MM.1S (cell line): ENCODE measurements at regions not wholly inside any gene's neighbourhood (a gene's known extent, or its start where the extent isn't known, plus 50 kb on each side); places are given as distances from the start of the nearest gene placed in this dataset.

ENCODE experiments used
- DNase-seq: peaks from one replicate; pipeline ENCODE4 v3.0.0-alpha.2; 2015
- H2AFZ ChIP-seq: fragments of 300-600 bp; sonication (generic); 2 replicates; pipeline ENCODE4 v1.6.0; 2016; ENCODE audit warnings: antibody characterized with exemption, low read length
- H3F3A ChIP-seq: fragments of 300-600 bp; sonication (generic); 2 replicates; pipeline ENCODE4 v1.6.1; 2016; ENCODE audit warnings: mild to moderate bottlenecking, antibody characterized with exemption, low read length, moderate library complexity, mixed read lengths; ENCODE audit not compliant: insufficient read depth
- H3K27ac ChIP-seq: fragments of 300-600 bp; sonication (generic); 2 replicates; pipeline ENCODE4 v1.5.1; 2016; ENCODE audit warnings: mild to moderate bottlenecking, low read length
- H3K27me3 ChIP-seq: fragments of 300-600 bp; sonication (generic); replicated peaks from 2 replicates; pipeline ENCODE4 v1.6.0; 2016; ENCODE audit warnings: low read length; ENCODE audit not compliant: insufficient read depth
- H3K36me3 ChIP-seq: fragments of 300-600 bp; sonication (generic); replicated peaks from 2 replicates; pipeline ENCODE4 v1.6.1; 2016; ENCODE audit warnings: mild to moderate bottlenecking, low read length, mixed read lengths; ENCODE audit not compliant: insufficient read depth
- H3K4me1 ChIP-seq: fragments of 300-600 bp; sonication (generic); 2 replicates; pipeline ENCODE4 v1.6.1; 2016; ENCODE audit warnings: low read length, mixed read lengths
- H3K4me2 ChIP-seq: fragments of 300-600 bp; sonication (generic); 2 replicates; pipeline ENCODE4 v1.6.0; 2016; ENCODE audit warnings: low read depth, low read length
- H3K4me3 ChIP-seq: fragments of 300-600 bp; sonication (generic); 2 replicates; pipeline ENCODE4 v1.5.1; 2016; ENCODE audit warnings: low read length, mixed read lengths
- H3K79me2 ChIP-seq: fragments of 300-600 bp; sonication (generic); 2 replicates; pipeline ENCODE4 v1.6.1; 2016; ENCODE audit warnings: mixed run types, low read length, mixed read lengths
- H3K9ac ChIP-seq: fragments of 300-600 bp; sonication (generic); 2 replicates; pipeline ENCODE4 v1.6.1; 2016; ENCODE audit warnings: low read length, mixed read lengths
- H3K9me2 ChIP-seq: fragments of 300-600 bp; sonication (generic); replicated peaks from 2 replicates; pipeline ENCODE4 v1.6.1; 2016; ENCODE audit warnings: mild to moderate bottlenecking, low read length, mixed read lengths; ENCODE audit not compliant: insufficient read depth
- H3K9me3 ChIP-seq: fragments of 300-600 bp; sonication (generic); replicated peaks from 2 replicates; pipeline ENCODE4 v1.6.1; 2016; ENCODE audit warnings: mild to moderate bottlenecking, low read length, mixed read lengths; ENCODE audit not compliant: insufficient read depth
- H4K20me1 ChIP-seq: fragments of 300-600 bp; sonication (generic); 2 replicates; pipeline ENCODE4 v1.6.1; 2016; ENCODE audit warnings: mild to moderate bottlenecking, low read length, moderate library complexity, mixed read lengths; ENCODE audit not compliant: insufficient read depth
- CTCF ChIP-seq: fragments of 300-600 bp; sonication (generic); IDR thresholded peaks from 2 replicates; pipeline ENCODE4 v1.5.1; 2016; ENCODE audit warnings: antibody characterized with exemption, low read length, mixed read lengths
- EZH2 ChIP-seq: fragments of 300-600 bp; sonication (generic); optimal IDR thresholded peaks from 2 replicates; pipeline ENCODE3; 2017; ENCODE audit warnings: low read depth, mild to moderate bottlenecking, antibody characterized with exemption, low read length, mixed read lengths
- EZH2phosphoT487 ChIP-seq: fragments of 300-600 bp; sonication (generic); IDR thresholded peaks from 2 replicates; pipeline ENCODE4 v1.6.1; 2018; ENCODE audit warnings: antibody characterized with exemption, low read length

GRCh38 chr9:1514250-1514649, 464.1 kb downstream of the DMRT2 start:
- Histone ChIP-seq H3K36me3 (no peaks in the 10 kb centered on the region), H3K9me2 (no peaks in the 10 kb centered on the region), H3K9ac (no peak overlapping the region), H4K20me1 (no peaks in the 10 kb centered on the region), H3F3A (no peaks in the 10 kb centered on the region), H3K4me3 (no peak overlapping the region), H3K27ac (no peak overlapping the region), H3K4me2 (no peak overlapping the region), H3K27me3 (no peaks in the 10 kb centered on the region), H3K4me1 (no peaks in the 10 kb centered on the region), H2AFZ (no peak overlapping the region), H3K9me3 (no peaks in the 10 kb centered on the region), H3K79me2 (no peaks in the 10 kb centered on the region)
- DNase-seq: no peak
- no peak for TF ChIP-seq CTCF

GRCh38 chr9:1514776-1515363, 464.7 kb downstream of the DMRT2 start:
- Histone ChIP-seq H3K36me3 (no peaks in the 10 kb centered on the region), H3F3A (no peaks in the 10 kb centered on the region), H3K27me3 (no peaks in the 10 kb centered on the region), H3K9me3 (no peaks in the 10 kb centered on the region), H3K4me2 (no peak overlapping the region), H2AFZ (no peak overlapping the region), H3K9ac (no peak overlapping the region), H3K27ac (no peak overlapping the region), H4K20me1 (no peaks in the 10 kb centered on the region), H3K4me3 (no peak overlapping the region), H3K4me1 (no peaks in the 10 kb centered on the region), H3K9me2 (no peaks in the 10 kb centered on the region), H3K79me2 (no peaks in the 10 kb centered on the region)
- DNase-seq: no peak
- TF ChIP-seq CTCF: no peak

- DNase-seq: no peak
- Histone ChIP-seq H3K4me1 (no peaks in the 10 kb centered on the region), H3K9me3 (no peaks in the 10 kb centered on the region), H3K27me3 (no peaks in the 10 kb centered on the region), H3F3A (no peaks in the 10 kb centered on the region), H3K4me3 (no peak overlapping the region), H3K27ac (no peak overlapping the region), H2AFZ (no peak overlapping the region), H3K36me3 (no peaks in the 10 kb centered on the region), H3K4me2 (no peak overlapping the region), H3K79me2 (no peaks in the 10 kb centered on the region), H3K9me2 (no peaks in the 10 kb centered on the region), H4K20me1 (no peaks in the 10 kb centered on the region), H3K9ac (no peak overlapping the region)
- no peak for TF ChIP-seq EZH2phosphoT487
- no peak for TF ChIP-seq EZH2
Observed at GRCh38 chr9:1515557-1515956, 465.4 kb downstream of the DMRT2 start.

- no peak overlapping the region for H3K9ac ChIP-seq
- H2AFZ ChIP-seq: no peak overlapping the region
- DNase-seq: no peak
- H3K27ac ChIP-seq: no peak overlapping the region
- no peaks in the 10 kb centered on the region for H3K79me2 ChIP-seq
- H3K27me3 ChIP-seq: no peaks in the 10 kb centered on the region
- no peak for TF ChIP-seq CTCF
- TF ChIP-seq EZH2phosphoT487: no peak
- H3K4me2 ChIP-seq: no peak overlapping the region
- no peaks in the 10 kb centered on the region for H3K36me3 ChIP-seq
- H3K4me1 ChIP-seq: no peaks in the 10 kb centered on the region
- no peaks in the 10 kb centered on the region for H3K9me3 ChIP-seq
- no peaks in the 10 kb centered on the region for H4K20me1 ChIP-seq
- no peaks in the 10 kb centered on the region for H3K9me2 ChIP-seq
- no peaks in the 10 kb centered on the region for H3F3A ChIP-seq
- no peak overlapping the region for H3K4me3 ChIP-seq
Observed at GRCh38 chr9:1521547-1521946, 471.4 kb downstream of the DMRT2 start.
